Esophagus squamous epithelium (tissue), 4 donors: ENCODE measurements at regions not wholly inside any gene's neighbourhood (a gene's known extent, or its start where the extent isn't known, plus 50 kb on each side); places are given as distances from the start of the nearest gene placed in this dataset.

Experiments
- POLR2A ChIP-seq, 4 donors: fragments of 450-650 bp; IDR thresholded peaks; one replicate each; pipeline ENCODE4 v1.6.1; 2017; ENCODE audit warnings: antibody characterized with exemption in 4 of 4, mild to moderate bottlenecking in 4 of 4, moderate library complexity in 3 of 4
- TF ChIP-seq, protein P1 (sequence below), 6 experiments: fragments of 450-650 bp in 4 of 6; fragments of 200-600 bp in 2 of 6; sonication (generic) in 2 of 6; IDR thresholded peaks; one replicate each; pipeline ENCODE4 v1.5.1; 2016 to 2019; ENCODE audit warnings: antibody characterized with exemption in 6 of 6, mild to moderate bottlenecking in 4 of 6, moderate library complexity in 4 of 6

DNA sequence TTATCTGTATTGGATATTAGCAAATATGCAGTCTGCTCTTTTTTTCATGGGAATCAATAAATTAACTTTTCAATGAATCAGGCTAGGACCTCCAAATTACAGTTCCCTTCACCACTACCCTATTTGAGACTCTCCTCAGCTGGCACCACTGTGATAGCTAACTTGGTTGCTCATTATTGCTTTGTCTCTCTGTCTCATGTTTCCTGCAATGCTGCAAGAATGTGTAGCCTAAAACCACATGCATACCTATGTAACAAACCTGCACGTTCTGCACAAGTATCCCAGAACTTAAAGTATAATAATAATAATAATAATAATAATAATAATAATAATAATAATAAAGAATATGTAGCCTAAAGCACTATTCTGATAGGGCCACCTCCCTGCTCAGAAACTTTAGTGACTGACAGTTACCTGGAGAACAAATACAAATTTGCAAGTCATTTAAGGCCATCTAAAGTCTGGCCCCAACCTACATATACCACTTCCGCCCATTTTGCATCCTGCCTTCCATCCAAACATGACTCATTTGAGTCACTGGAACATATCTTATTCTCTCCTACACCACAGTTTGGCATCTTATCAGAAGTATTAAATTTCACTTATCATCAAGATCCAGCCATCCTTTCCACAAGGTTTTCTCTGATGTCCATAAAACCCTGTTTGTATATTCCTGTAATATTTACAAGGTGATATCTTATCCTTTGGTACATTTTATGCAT is 215.1 kb downstream of the LRRK2 start:
- no peak for TF ChIP-seq POLR2A (IDR thresholded peaks at IDR 0.05)
- TF ChIP-seq, protein P1, sequence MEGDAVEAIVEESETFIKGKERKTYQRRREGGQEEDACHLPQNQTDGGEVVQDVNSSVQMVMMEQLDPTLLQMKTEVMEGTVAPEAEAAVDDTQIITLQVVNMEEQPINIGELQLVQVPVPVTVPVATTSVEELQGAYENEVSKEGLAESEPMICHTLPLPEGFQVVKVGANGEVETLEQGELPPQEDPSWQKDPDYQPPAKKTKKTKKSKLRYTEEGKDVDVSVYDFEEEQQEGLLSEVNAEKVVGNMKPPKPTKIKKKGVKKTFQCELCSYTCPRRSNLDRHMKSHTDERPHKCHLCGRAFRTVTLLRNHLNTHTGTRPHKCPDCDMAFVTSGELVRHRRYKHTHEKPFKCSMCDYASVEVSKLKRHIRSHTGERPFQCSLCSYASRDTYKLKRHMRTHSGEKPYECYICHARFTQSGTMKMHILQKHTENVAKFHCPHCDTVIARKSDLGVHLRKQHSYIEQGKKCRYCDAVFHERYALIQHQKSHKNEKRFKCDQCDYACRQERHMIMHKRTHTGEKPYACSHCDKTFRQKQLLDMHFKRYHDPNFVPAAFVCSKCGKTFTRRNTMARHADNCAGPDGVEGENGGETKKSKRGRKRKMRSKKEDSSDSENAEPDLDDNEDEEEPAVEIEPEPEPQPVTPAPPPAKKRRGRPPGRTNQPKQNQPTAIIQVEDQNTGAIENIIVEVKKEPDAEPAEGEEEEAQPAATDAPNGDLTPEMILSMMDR (IDR thresholded peaks at IDR 0.05): no peak
